GM19023 (cell line): ENCODE measurements at regions not wholly inside any gene's neighbourhood (a gene's known extent, or its start where the extent isn't known, plus 50 kb on each side); places are given as distances from the start of the nearest gene placed in this dataset.
"Not testable (repeated sequence)": the region's sequence is repeated elsewhere in the genome, so short reads cannot be mapped to it uniquely, and the experiment has no call there.

ENCODE experiments used
- ATAC-seq: cut with Tn5 transposase; IDR thresholded peaks from one replicate; pipeline ENCODE4 v1.9.1; 2021; ENCODE audit warnings: mild to moderate bottlenecking, moderate library complexity; ENCODE audit not compliant: unreplicated experiment

GRCh38 chr6:141403103-141403502, 729.6 kb upstream of the GJE1 start:
- ATAC-seq = no peak

- ATAC-seq = no peak
These were observed 730.2 kb upstream of the GJE1 start for GRCh38 chr6:141402489-141402888.

- ATAC-seq = no peak
These were observed 730.9 kb upstream of the GJE1 start for GRCh38 chr6:141401851-141402250.

- no peak for ATAC-seq
These were observed 731.6 kb upstream of the GJE1 start for GRCh38 chr6:141401168-141401567.

GRCh38 chr6:141398949-141399348, 733.8 kb upstream of the GJE1 start:
- ATAC-seq = no peak

GRCh38 chr6:141395443-141396008, 737.2 kb upstream of the GJE1 start:
- ATAC-seq = no peak

GRCh38 chr6:141394565-141395051, 738.1 kb upstream of the GJE1 start:
- no peak for ATAC-seq

GRCh38 chr6:141394125-141394536, 738.6 kb upstream of the GJE1 start:
- ATAC-seq = no peak

- ATAC-seq = no peak
These were observed 739.2 kb upstream of the GJE1 start for GRCh38 chr6:141393405-141394124.

- not testable (repeated sequence) for ATAC-seq
These were observed 741.6 kb upstream of the GJE1 start for GRCh38 chr6:141391135-141391534.

GRCh38 chr6:141388666-141389065, 744.1 kb upstream of the GJE1 start:
- no peak for ATAC-seq

GRCh38 chr6:141370438-141370837, 762.3 kb upstream of the GJE1 start:
- no peak for ATAC-seq

GRCh38 chr6:141366796-141367195, 765.9 kb upstream of the GJE1 start:
- not testable (repeated sequence) for ATAC-seq

GRCh38 chr6:141364694-141365093, 768.0 kb upstream of the GJE1 start:
- no peak for ATAC-seq

- no peak for ATAC-seq
These were observed 768.5 kb upstream of the GJE1 start for GRCh38 chr6:141364232-141364631.

GRCh38 chr6:141361559-141361958, 771.2 kb upstream of the GJE1 start:
- ATAC-seq = no peak

GRCh38 chr6:141359953-141360352, 772.8 kb upstream of the GJE1 start:
- ATAC-seq = no peak

- no peak for ATAC-seq
These were observed 778.4 kb upstream of the GJE1 start for GRCh38 chr6:141354191-141354955.

GRCh38 chr6:141351721-141352120, 781.0 kb upstream of the GJE1 start:
- no peak for ATAC-seq

GRCh38 chr6:141349710-141350109, 783.0 kb upstream of the GJE1 start:
- no peak for ATAC-seq

- ATAC-seq = no peak
These were observed 784.7 kb upstream of the GJE1 start for GRCh38 chr6:141347906-141348492.
